ENCODE measurements at regions not wholly inside any gene's neighbourhood (a gene's known extent, or its start where the extent isn't known, plus 50 kb on each side); places are given as distances from the start of the nearest gene placed in this dataset.

DNA sequence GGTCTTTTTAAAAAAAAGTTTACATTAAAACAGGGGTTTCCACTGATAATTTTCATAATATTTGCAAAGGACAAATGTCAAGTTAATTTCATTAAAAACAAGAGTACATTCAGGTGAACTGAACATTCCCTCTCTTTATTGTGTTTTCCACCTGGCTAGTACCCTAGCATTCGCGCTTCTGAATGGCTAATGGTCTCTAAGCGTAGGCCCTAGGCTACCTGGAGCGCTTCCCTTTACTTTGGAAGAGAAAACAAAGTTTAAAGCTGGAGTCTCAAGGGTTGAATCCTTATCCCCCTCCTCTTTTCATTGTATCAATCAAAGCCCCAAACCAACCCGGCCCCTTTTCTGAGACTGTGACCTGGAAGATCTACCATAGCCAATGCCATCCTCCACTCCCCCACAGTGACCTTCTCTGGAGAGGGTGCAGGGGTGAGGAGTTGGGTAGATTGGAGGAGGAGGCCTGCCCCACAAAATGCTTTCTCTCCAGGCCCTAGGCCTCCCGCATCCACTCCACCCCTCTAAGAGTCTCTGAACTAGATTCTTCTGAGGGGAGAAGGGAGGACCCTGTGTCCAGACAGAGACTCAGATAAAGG is 73.3 kb upstream of the TBCA start:
- SMC1A ChIA-PET (ENCODE audit: uncharacterized antibody, unreplicated experiment), result interaction anchor here (2.9 kb wide), 1 partner anchor 12 kb away, joined by 7 read pairs; no protein-coding TSS in a partner anchor

GRCh38 chr5:77847814-77848290 is 71.7 kb upstream of the TBCA start:
- Histone ChIP-seq H3K79me2 (ENCODE audit: control insufficient read depth, insufficient read depth, low read length) (no peaks in the 10 kb centered on the region), H3K36me3 (ENCODE audit: control insufficient read depth in 2 of 2, insufficient read depth in 2 of 2, low read length in 1 of 2) (no peaks in the 10 kb centered on the region), H3K4me3 (no peak overlapping the region), H3K4me2 (ENCODE audit: control insufficient read depth, insufficient read depth) (no peak overlapping the region), H3K27ac (ENCODE audit: control insufficient read depth, insufficient read depth) (no peak overlapping the region), H3K9ac (ENCODE audit: control insufficient read depth, insufficient read depth, low read length) (no peak overlapping the region), H4K20me1 (ENCODE audit: control insufficient read depth, insufficient read depth) (no peaks in the 10 kb centered on the region), H3K27me3 (replicated peaks in 1 of 2; ENCODE audit: control insufficient read depth in 2 of 2, insufficient read depth in 2 of 2, low read length in 1 of 2) (peaks cover 0 to 2% of the 10 kb centered on the region in 2 experiments; a peak in 2 of 4 replicates), H3K9me3 (replicated peaks; ENCODE audit: control insufficient read depth, insufficient read depth, low read length) (no peaks in the 10 kb centered on the region; the same call in 2 of the 3 replicates), H2AFZ (ENCODE audit: control insufficient read depth, low read depth, low read length) (no peak overlapping the region), H3K4me1 (ENCODE audit: control insufficient read depth, insufficient read depth, low read length) (no peaks in the 10 kb centered on the region; the same call in 1 of the 2 replicates)
- SMC1A ChIA-PET (ENCODE audit: uncharacterized antibody, unreplicated experiment), result interaction anchor here (1.3 to 2.9 kb wide), 2 partner anchors 13 kb away, joined by 3 to 7 read pairs; no protein-coding TSS in a partner anchor
- POLR2A ChIA-PET, result interaction anchor here (1.2 kb wide), 1 partner anchor 15 kb away, joined by 3 read pairs; no protein-coding TSS in a partner anchor
- no TSS peak for BruUV-seq (replicated peaks)
- no peak for ATAC-seq
- RAD21 ChIA-PET (ENCODE audit: unreplicated experiment), result interaction anchor here (0.7 kb wide), 1 partner anchor 9 kb away, joined by 3 read pairs; no protein-coding TSS in a partner anchor
- CTCF ChIA-PET, result no interaction called here
- WGBS (ENCODE audit: insufficient coverage, insufficient replicate concordance, low lambda C conversion rate, missing lambda C conversion rate), result 72% methylated on average over 7 of the region's 7 CpGs
- FAIRE-seq, result no peak
- intact Hi-C loops (cut with micrococcal nuclease; ENCODE audit: unreplicated experiment), result no loop called here
- in situ Hi-C loops (cut with MboI), result no loop called here
- DNase-seq (ENCODE audit: low read depth, low spot score), result no peak
- TF ChIP-seq IKZF1 (conservative IDR thresholded peaks at IDR 0.05) (no peak), CHD2 (IDR thresholded peaks at IDR 0.05; ENCODE audit: borderline replicate concordance, low read depth, low read length) (no peak), ZBTB11 (CRISPR knock-in tag; IDR thresholded peaks at IDR 0.05) (no peak), SMAD5 (IDR thresholded peaks at IDR 0.05; ENCODE audit: low read depth) (no peak), STAT3 (IDR thresholded peaks at IDR 0.05; ENCODE audit: low read depth, low read length) (no peak), ELK1 (IDR thresholded peaks at IDR 0.05; ENCODE audit: low read depth, low read length) (no peak), NFXL1 (IDR thresholded peaks at IDR 0.05; ENCODE audit: borderline replicate concordance) (no peak), BCL3 (IDR thresholded peaks at IDR 0.05; ENCODE audit: borderline replicate concordance, insufficient read depth, low read depth, low read length, poor library complexity, severe bottlenecking) (no peak)

More for the DNA sequence above, 73.3 kb upstream of the TBCA start:
- in situ Hi-C loops (cut with MboI), result no loop called here
- H3K27me3 ChIP-seq (replicated peaks in 1 of 2; ENCODE audit: control insufficient read depth in 2 of 2, insufficient read depth in 2 of 2, low read length in 1 of 2), result peaks cover 0 to 2% of the 10 kb centered on the region in 2 experiments; a peak in 2 of 4 replicates
- no TSS peak for BruUV-seq (replicated peaks)
- H3K4me1 ChIP-seq (ENCODE audit: control insufficient read depth, insufficient read depth, low read length), result peaks cover 3% of the 10 kb centered on the region
- no peak for DNase-seq (ENCODE audit: low read depth, low spot score)
- TF ChIP-seq RFX5 (IDR thresholded peaks at IDR 0.05; ENCODE audit: low read depth, low read length) (no peak), KLF5 (IDR thresholded peaks at IDR 0.05; ENCODE audit: partially characterized antibody) (no peak), IRF4 (IDR thresholded peaks at IDR 0.05; ENCODE audit: low read depth, low read length) (no peak), CHD4 (IDR thresholded peaks at IDR 0.05) (no peak)
- WGBS (ENCODE audit: insufficient coverage, insufficient replicate concordance, low lambda C conversion rate, missing lambda C conversion rate), result 95% methylated on average over 6 of the region's 6 CpGs
- no peak overlapping the region for H2AFZ ChIP-seq (ENCODE audit: control insufficient read depth, low read depth, low read length)
- H3K4me2 ChIP-seq (ENCODE audit: control insufficient read depth, insufficient read depth), result no peak overlapping the region
- no peak overlapping the region for H3K4me3 ChIP-seq
- H4K20me1 ChIP-seq (ENCODE audit: control insufficient read depth, insufficient read depth), result no peaks in the 10 kb centered on the region
- no peak for FAIRE-seq
- H3K9me3 ChIP-seq (replicated peaks; ENCODE audit: control insufficient read depth, insufficient read depth, low read length), result no peaks in the 10 kb centered on the region; the same call in 2 of the 3 replicates
- intact Hi-C loops (cut with micrococcal nuclease; ENCODE audit: unreplicated experiment), result no loop called here
- no peaks in the 10 kb centered on the region for H3K79me2 ChIP-seq (ENCODE audit: control insufficient read depth, insufficient read depth, low read length)
- H3K9ac ChIP-seq (ENCODE audit: control insufficient read depth, insufficient read depth, low read length), result no peak overlapping the region
- no peak for ATAC-seq
- H3K36me3 ChIP-seq (ENCODE audit: control insufficient read depth in 2 of 2, insufficient read depth in 2 of 2, low read length in 1 of 2), result no peaks in the 10 kb centered on the region
- no peak overlapping the region for H3K27ac ChIP-seq (ENCODE audit: control insufficient read depth, insufficient read depth)
- CTCF ChIA-PET, result no interaction called here
- RAD21 ChIA-PET (ENCODE audit: unreplicated experiment), result no interaction called here
- POLR2A ChIA-PET, result interaction anchor here (0.5 to 1.2 kb wide), 3 partner anchors 68 to 517 kb away, joined by 3 read pairs; no protein-coding TSS in a partner anchor
